Epithelial cell of proximal tubule (primary cell): ENCODE measurements at regions not wholly inside any gene's neighbourhood (a gene's known extent, or its start where the extent isn't known, plus 50 kb on each side); places are given as distances from the start of the nearest gene placed in this dataset.

Source experiments
- DNase-seq: peaks from one replicate; pipeline ENCODE4 v3.0.0-alpha.2; 2011; ENCODE audit warnings: low read depth
- H3K4me3 ChIP-seq: 2 replicates; pipeline ENCODE4 v1.5.1; 2011; ENCODE audit warnings: low read depth, mild to moderate bottlenecking, low read length
- TF ChIP-seq, protein P1 (sequence below): conservative IDR thresholded peaks from 2 replicates; pipeline ENCODE4 v1.5.1; 2012; ENCODE audit warnings: low read depth, mild to moderate bottlenecking, low read length

DNA sequence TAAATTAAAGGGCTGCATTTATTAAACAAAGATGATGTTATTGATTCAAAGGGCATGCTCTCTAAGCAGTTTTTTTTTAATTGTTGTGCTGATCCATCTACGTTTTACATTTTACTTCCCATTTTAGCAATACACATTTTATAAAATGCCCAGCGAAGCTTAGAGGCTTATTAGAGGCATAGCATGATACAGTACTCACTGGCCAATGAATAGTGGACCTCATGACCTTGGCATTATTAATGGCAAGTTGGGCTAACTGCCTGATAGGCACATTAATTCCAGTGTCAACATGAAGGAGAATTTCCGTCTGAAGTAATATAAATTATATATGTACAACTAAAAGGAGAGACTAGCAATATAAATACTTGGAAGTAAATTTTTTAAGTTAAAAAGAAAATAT, 837.2 kb downstream of the EFNA5 start:
- TF ChIP-seq, protein P1, sequence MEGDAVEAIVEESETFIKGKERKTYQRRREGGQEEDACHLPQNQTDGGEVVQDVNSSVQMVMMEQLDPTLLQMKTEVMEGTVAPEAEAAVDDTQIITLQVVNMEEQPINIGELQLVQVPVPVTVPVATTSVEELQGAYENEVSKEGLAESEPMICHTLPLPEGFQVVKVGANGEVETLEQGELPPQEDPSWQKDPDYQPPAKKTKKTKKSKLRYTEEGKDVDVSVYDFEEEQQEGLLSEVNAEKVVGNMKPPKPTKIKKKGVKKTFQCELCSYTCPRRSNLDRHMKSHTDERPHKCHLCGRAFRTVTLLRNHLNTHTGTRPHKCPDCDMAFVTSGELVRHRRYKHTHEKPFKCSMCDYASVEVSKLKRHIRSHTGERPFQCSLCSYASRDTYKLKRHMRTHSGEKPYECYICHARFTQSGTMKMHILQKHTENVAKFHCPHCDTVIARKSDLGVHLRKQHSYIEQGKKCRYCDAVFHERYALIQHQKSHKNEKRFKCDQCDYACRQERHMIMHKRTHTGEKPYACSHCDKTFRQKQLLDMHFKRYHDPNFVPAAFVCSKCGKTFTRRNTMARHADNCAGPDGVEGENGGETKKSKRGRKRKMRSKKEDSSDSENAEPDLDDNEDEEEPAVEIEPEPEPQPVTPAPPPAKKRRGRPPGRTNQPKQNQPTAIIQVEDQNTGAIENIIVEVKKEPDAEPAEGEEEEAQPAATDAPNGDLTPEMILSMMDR: no peak
- DNase-seq: no peak
- H3K4me3 ChIP-seq: no peak overlapping the region

DNA sequence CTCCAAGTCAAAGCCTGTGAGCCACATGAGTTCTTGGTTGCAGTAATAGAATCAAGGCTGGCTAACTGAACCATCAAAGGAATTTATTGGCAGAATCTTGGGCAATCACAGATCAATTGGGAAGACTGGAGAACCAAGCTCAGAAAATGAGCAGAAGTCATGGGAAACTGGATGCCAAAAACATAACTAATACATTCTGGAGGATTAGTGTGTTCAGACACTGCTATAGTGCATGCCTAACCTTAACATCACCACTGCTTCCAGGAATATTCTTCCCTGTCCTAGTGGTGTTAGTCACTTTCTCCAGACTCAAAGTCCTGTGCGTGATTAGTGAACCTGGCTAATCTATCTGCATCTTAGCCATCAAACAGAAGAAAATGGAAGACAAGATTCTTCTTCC, 843.7 kb downstream of the EFNA5 start:
- TF ChIP-seq, protein P1: no peak
- no peak overlapping the region for H3K4me3 ChIP-seq
- DNase-seq: peak; percentile 26

DNA sequence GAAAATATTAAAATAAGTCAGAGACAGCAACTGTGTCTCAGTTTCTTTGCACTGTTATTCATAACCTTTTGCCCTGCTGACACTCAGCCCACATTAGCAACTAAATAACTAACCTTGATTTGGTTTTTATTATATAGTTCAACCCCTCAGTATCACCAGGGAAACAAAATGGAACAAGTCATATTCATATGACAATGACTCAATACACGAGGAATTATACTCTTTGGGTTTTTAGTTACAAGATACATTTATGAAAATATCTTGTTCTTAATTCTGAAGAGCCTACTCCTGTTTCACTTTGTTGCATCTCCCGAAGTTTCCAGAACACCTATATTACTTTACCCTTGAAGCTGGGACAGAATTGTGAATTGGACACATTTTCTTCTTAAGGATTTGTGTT, 845.4 kb downstream of the EFNA5 start:
- TF ChIP-seq, protein P1: no peak
- no peak overlapping the region for H3K4me3 ChIP-seq
- DNase-seq: no peak

DNA sequence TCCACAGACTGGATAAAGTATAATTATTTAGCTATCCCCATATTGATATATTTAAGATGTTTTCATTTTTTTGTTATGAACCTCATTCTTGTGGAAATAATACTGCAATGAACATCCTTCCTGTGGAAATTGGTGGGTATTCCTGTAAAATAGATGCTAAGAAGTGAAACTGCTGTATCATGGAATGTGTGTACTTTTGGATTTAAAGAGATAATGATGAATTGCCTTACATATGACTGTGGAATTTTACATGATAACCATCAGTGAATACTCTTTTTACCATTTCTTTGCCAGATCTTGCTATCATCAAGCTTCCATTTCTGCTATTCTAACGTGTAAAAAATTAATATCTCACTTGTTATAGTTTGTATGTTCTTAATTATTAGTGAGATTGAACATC, 847.9 kb downstream of the EFNA5 start:
- no peak overlapping the region for H3K4me3 ChIP-seq
- TF ChIP-seq, protein P1: no peak
- no peak for DNase-seq

DNA sequence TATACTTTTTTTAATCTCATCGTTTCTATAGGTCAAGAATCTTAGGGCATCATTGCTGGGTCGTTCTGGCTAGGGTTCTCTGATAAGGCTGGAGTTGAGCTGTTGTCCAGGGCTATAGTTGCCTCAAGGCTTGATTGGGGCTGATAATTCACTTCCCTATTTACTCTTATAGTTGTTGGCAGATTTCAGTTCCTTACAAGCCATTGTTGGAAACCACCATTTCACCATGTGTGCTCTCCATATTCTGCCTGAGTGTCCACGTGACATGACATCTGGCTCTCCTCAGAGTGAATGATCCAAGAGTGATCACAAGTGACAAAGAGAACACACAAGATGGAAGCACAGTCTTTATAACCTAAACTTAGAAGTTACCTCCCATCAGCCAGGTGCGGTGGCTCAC, 852.2 kb downstream of the EFNA5 start:
- TF ChIP-seq, protein P1: no peak
- no peak overlapping the region for H3K4me3 ChIP-seq
- DNase-seq: no peak

DNA sequence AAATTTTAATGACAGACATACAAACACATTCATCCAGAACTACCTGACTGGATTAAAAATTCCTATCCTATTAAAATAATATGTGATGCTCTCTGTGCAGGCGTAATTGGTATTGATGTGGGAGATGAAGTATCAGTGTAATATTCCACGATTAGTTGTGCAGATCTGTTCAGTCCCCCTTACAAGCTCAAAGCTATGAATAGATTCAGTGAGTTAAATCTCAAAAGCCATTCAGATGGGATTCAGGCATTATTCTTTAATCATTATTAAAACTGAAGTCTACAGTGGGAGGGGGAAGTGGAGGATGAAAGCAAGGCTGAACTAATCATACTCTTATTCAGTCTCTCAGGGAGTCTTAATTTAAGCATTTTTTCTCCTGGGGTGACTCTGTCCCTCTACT, 855.8 kb downstream of the EFNA5 start:
- TF ChIP-seq, protein P1: no peak
- no peak overlapping the region for H3K4me3 ChIP-seq
- DNase-seq: no peak

DNA sequence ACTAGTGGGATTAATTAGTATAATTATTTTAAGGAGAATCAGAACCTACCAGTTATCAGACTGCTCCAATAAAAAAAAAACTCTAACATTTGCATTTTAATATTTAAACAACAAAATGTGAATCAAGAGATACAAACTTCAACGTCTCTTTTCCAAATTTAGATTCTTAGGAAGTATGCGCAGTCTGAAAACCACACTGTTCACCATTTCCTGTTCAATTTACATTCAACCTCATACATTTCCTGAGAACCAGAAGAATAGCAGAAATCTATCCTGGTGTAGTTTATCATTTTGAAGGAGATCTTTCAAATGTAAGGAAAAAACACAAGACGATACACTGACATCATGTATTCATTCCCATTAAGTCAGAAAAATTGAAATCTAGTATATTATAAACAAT, 869.2 kb downstream of the EFNA5 start:
- TF ChIP-seq, protein P1: no peak
- H3K4me3 ChIP-seq: no peak overlapping the region
- no peak for DNase-seq
